ENCODE measurements at regions not wholly inside any gene's neighbourhood (a gene's known extent, or its start where the extent isn't known, plus 50 kb on each side); places are given as distances from the start of the nearest gene placed in this dataset.

DNA sequence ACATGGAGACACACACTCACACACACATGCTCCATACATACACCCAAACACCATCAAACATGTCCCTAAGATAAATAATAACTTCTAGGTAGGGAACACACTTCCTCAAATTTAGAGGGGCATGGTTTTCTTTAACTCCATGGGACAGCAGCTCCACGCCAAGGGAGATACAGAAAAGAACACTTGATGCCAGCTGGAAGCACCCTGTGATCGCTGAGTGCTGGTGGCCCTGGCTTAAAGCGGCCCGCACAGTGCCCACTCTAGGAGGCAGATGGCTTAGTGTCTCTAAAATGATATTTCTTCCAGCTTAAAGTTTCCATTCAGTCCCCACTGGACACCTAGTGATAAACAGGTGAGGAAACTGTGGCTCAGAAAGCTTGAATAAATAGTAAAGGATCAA lies 232.9 kb downstream of the UACA start:
- TF ChIP-seq, protein P1, sequence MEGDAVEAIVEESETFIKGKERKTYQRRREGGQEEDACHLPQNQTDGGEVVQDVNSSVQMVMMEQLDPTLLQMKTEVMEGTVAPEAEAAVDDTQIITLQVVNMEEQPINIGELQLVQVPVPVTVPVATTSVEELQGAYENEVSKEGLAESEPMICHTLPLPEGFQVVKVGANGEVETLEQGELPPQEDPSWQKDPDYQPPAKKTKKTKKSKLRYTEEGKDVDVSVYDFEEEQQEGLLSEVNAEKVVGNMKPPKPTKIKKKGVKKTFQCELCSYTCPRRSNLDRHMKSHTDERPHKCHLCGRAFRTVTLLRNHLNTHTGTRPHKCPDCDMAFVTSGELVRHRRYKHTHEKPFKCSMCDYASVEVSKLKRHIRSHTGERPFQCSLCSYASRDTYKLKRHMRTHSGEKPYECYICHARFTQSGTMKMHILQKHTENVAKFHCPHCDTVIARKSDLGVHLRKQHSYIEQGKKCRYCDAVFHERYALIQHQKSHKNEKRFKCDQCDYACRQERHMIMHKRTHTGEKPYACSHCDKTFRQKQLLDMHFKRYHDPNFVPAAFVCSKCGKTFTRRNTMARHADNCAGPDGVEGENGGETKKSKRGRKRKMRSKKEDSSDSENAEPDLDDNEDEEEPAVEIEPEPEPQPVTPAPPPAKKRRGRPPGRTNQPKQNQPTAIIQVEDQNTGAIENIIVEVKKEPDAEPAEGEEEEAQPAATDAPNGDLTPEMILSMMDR (IDR thresholded peaks at IDR 0.05): no peak
- no peak for TF ChIP-seq EP300 (IDR thresholded peaks at IDR 0.05)

Measured in stomach (tissue), 4 donors.